ENCODE measurements at regions not wholly inside any gene's neighbourhood (a gene's known extent, or its start where the extent isn't known, plus 50 kb on each side); places are given as distances from the start of the nearest gene placed in this dataset.

DNA sequence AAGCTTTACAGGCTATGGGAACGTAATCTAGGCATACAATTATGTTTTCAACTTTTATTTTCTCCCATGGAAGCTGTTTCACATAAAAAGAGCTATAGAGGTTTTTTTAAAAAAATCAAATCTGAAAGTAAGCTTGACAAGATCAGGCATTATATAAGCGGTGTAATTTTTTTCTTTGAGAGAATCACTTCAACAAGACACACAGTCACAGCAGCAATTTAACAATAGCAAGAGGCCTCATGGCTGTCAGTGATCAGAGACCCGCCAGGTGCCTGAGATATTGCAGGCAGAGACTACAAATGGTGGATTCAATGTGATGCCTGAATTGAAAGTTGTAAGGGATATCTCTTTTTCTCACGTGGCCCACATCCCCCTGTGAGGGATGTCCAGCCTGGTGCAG, 270.5 kb upstream of the TBC1D5 start:
- TF ChIP-seq POLR2AphosphoS5 (IDR thresholded peaks at IDR 0.05; ENCODE audit: low read depth, low read length) (no peak), POLR2A (IDR thresholded peaks at IDR 0.05; ENCODE audit: low read depth, low read length) (no peak)

Measured in GM12892 (cell line).